ENCODE measurements at regions not wholly inside any gene's neighbourhood (a gene's known extent, or its start where the extent isn't known, plus 50 kb on each side); places are given as distances from the start of the nearest gene placed in this dataset.

GRCh38 chr2:19783935-19784334 is 117.8 kb downstream of the TTC32 start:
- DNase-seq: no peak
- 87% methylated on average over 2 of the region's 2 CpGs for WGBS
- Histone ChIP-seq H3K9me3 (ENCODE audit: control insufficient read depth, low read length) (no peaks in the 10 kb centered on the region), H3K27me3 (ENCODE audit: control insufficient read depth, insufficient read depth) (no peaks in the 10 kb centered on the region), H3K4me3 (ENCODE audit: low read length) (no peak overlapping the region), H3K27ac (ENCODE audit: low read length) (no peak overlapping the region), H3K4me1 (ENCODE audit: control insufficient read depth, insufficient read depth, low read length) (no peaks in the 10 kb centered on the region)
- ATAC-seq: no peak
- intact Hi-C loops (cut with DNase I): no loop called here

DNA sequence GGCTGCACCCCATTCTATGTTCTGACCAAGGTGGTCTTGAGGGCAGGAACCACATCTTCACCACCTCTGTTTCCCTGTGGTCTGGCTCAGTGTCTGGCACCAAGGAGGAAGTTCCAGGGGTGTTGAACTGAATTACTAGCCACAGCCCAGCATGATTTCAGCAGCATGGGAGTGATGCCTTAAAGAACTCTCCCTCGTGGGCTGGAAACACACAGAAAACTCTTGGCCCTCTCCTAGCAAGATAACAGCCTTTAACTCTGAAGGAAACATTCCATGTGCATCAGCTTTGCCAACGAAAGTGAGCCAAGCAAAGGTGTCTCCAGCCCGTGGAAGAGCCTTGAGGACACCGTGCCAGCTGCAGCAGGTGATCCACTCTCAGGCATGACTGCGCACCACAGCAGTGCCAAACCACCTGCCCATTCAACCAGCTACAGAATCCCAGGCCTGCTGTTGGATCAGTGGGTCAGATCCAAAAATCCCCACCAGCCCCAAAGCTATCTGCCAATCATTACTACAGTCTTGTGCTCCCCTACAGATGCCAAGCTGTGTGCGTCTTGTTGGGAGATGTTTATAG is 124.8 kb downstream of the TTC32 start:
- Histone ChIP-seq H3K4me3 (ENCODE audit: low read length) (no peak overlapping the region), H3K27ac (ENCODE audit: low read length) (no peak overlapping the region), H3K27me3 (ENCODE audit: control insufficient read depth, insufficient read depth) (no peaks in the 10 kb centered on the region), H3K9me3 (ENCODE audit: control insufficient read depth, low read length) (no peaks in the 10 kb centered on the region), H3K4me1 (ENCODE audit: control insufficient read depth, insufficient read depth, low read length) (peaks cover 4% of the 10 kb centered on the region)
- DNase-seq: peak in 1 of 3 donors; percentile 50
- ATAC-seq: peak in 1 of 2 donors; percentile 62
- intact Hi-C loops (cut with DNase I): no loop called here
- 48% methylated on average over 6 of the region's 6 CpGs for WGBS

DNA sequence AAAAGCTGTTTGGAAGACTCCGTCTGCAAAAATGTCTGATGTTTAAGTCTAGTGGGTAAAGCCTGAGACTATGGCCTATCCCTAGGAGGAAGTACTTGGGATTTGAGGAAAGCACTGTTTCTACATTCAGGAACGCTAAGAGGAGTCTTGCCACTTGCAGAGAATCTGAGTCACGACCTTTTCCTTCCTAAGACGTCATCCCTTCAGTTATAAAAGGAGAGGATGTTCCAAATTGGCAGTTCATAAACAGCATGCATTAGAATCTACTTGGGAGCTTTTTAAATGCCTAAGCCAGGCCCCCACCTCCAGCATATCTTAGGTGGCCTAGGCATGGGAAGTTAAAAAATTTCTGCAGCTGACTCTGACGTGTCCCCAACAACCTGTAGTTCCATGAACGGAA is 125.9 kb downstream of the TTC32 start:
- ATAC-seq: peak in 1 of 2 donors; percentile 56
- intact Hi-C loops (cut with DNase I): no loop called here

DNA sequence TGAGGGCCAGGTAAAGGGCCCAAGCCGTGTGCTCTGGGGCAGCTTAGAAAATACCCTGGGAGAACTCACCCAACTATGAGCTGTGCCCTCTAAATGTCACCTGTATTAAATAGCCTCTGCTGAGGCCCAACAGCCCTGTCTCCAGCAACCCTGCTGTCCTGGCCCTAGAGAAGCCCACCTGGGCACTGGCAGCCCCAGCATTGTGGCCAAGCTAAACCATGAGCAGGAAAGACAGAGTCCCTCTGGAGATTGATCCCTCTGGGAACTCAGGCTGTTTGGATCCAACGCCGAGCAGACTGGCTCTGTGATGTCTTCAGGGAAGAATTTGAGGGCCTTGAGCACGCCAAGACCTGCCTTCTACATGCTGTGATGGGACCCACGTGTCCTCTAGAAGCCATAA is 126.5 kb downstream of the TTC32 start:
- intact Hi-C loops (cut with DNase I): no loop called here
- Histone ChIP-seq H3K4me1 (ENCODE audit: control insufficient read depth, insufficient read depth, low read length) (peaks cover 4% of the 10 kb centered on the region), H3K4me3 (ENCODE audit: low read length) (no peak overlapping the region), H3K27me3 (ENCODE audit: control insufficient read depth, insufficient read depth) (no peaks in the 10 kb centered on the region), H3K27ac (ENCODE audit: low read length) (no peak overlapping the region), H3K9me3 (ENCODE audit: control insufficient read depth, low read length) (no peaks in the 10 kb centered on the region)
- peak in 1 of 3 donors; percentile 49 for DNase-seq
- 69% methylated on average over 5 of the region's 5 CpGs for WGBS
- ATAC-seq: no peak

More for the DNA sequence above, 125.9 kb downstream of the TTC32 start:
- no peak for DNase-seq
- H3K9me3 ChIP-seq (ENCODE audit: control insufficient read depth, low read length): no peaks in the 10 kb centered on the region
- peaks cover 4% of the 10 kb centered on the region for H3K4me1 ChIP-seq (ENCODE audit: control insufficient read depth, insufficient read depth, low read length)
- no peak overlapping the region for H3K4me3 ChIP-seq (ENCODE audit: low read length)
- no peak overlapping the region for H3K27ac ChIP-seq (ENCODE audit: low read length)
- H3K27me3 ChIP-seq (ENCODE audit: control insufficient read depth, insufficient read depth): no peaks in the 10 kb centered on the region
- WGBS: 60% methylated on average over 6 of the region's 6 CpGs

DNA sequence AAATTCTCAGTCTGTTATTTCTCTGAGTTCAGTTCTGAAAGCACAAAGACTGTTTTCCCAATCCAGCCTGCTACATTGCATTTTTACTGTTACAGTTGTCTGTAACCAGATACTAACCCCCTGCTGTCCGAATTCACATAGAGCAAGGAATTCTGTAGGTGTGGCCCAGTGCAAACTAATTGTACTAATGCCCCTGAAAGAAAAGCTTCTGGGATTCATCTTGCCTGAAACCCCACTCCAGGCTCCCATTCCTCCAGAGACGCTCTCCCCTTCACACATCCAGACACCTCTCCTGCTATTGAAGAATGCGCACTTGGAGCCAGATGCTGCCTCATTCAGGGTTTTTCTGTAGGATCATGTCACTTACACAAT is 127.0 kb downstream of the TTC32 start:
- 83% methylated on average over 3 of the region's 3 CpGs for WGBS
- no peaks in the 10 kb centered on the region for H3K9me3 ChIP-seq (ENCODE audit: control insufficient read depth, low read length)
- no peaks in the 10 kb centered on the region for H3K27me3 ChIP-seq (ENCODE audit: control insufficient read depth, insufficient read depth)
- intact Hi-C loops (cut with DNase I): no loop called here
- DNase-seq (no peak), ATAC-seq (no peak)
- H3K4me1 ChIP-seq (ENCODE audit: control insufficient read depth, insufficient read depth, low read length): peaks cover 4% of the 10 kb centered on the region
- no peak overlapping the region for H3K27ac ChIP-seq (ENCODE audit: low read length)
- no peak overlapping the region for H3K4me3 ChIP-seq (ENCODE audit: low read length)

GRCh38 chr2:19772981-19773380 is 128.8 kb downstream of the TTC32 start:
- no peaks in the 10 kb centered on the region for H3K9me3 ChIP-seq (ENCODE audit: control insufficient read depth, low read length)
- H3K4me3 ChIP-seq (ENCODE audit: low read length): no peak overlapping the region
- intact Hi-C loops (cut with DNase I): no loop called here
- H3K27me3 ChIP-seq (ENCODE audit: control insufficient read depth, insufficient read depth): no peaks in the 10 kb centered on the region
- H3K4me1 ChIP-seq (ENCODE audit: control insufficient read depth, insufficient read depth, low read length): peaks cover 4% of the 10 kb centered on the region
- ATAC-seq: no peak
- WGBS: 78% methylated on average over 4 of the region's 4 CpGs
- no peak overlapping the region for H3K27ac ChIP-seq (ENCODE audit: low read length)
- no peak for DNase-seq

- Histone ChIP-seq H3K4me3 (ENCODE audit: low read length) (no peak overlapping the region), H3K4me1 (ENCODE audit: control insufficient read depth, insufficient read depth, low read length) (peaks cover 4% of the 10 kb centered on the region), H3K9me3 (ENCODE audit: control insufficient read depth, low read length) (no peaks in the 10 kb centered on the region), H3K27me3 (ENCODE audit: control insufficient read depth, insufficient read depth) (no peaks in the 10 kb centered on the region), H3K27ac (ENCODE audit: low read length) (no peak overlapping the region)
- intact Hi-C loops (cut with DNase I): no loop called here
- ATAC-seq (no peak), DNase-seq (no peak)
Measured at GRCh38 chr2:19769513-19769912, 132.3 kb downstream of the TTC32 start.

GRCh38 chr2:19767899-19768298 is 133.9 kb downstream of the TTC32 start:
- DNase-seq (no peak), ATAC-seq (no peak)
- no peaks in the 10 kb centered on the region for H3K9me3 ChIP-seq (ENCODE audit: control insufficient read depth, low read length)
- H3K27me3 ChIP-seq (ENCODE audit: control insufficient read depth, insufficient read depth): no peaks in the 10 kb centered on the region
- H3K4me3 ChIP-seq (ENCODE audit: low read length): no peak overlapping the region
- intact Hi-C loops (cut with DNase I): no loop called here
- 97% methylated on average over 1 of the region's 1 CpG for WGBS
- no peaks in the 10 kb centered on the region for H3K4me1 ChIP-seq (ENCODE audit: control insufficient read depth, insufficient read depth, low read length)
- H3K27ac ChIP-seq (ENCODE audit: low read length): no peak overlapping the region

GRCh38 chr2:19764998-19765397 is 136.8 kb downstream of the TTC32 start:
- Histone ChIP-seq H3K9me3 (ENCODE audit: control insufficient read depth, low read length) (no peaks in the 10 kb centered on the region), H3K27me3 (ENCODE audit: control insufficient read depth, insufficient read depth) (no peaks in the 10 kb centered on the region), H3K4me1 (ENCODE audit: control insufficient read depth, insufficient read depth, low read length) (no peaks in the 10 kb centered on the region), H3K27ac (ENCODE audit: low read length) (no peak overlapping the region), H3K4me3 (ENCODE audit: low read length) (no peak overlapping the region)
- intact Hi-C loops (cut with DNase I): no loop called here
- no peak for ATAC-seq
- WGBS: 86% methylated on average over 6 of the region's 6 CpGs
- no peak for DNase-seq

DNA sequence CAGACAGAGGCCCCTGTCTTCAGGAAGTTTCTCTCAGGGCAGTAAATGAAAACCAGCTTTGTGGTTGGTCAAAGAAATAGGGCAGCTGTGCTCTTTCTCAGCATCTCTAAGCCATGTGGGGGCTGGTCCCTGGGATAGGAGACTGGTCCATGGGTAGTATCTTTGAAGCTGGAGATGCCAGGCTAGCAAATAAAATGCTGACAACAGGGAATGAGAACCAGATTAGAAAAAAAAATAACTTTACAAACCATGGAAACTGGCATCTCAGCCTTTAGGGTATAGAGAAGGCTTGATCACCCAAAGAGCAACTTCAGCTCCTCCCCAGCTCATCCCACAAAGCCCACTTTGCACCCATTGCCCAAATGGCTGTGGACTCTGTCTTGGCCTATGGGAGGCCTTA is 138.1 kb downstream of the TTC32 start:
- ATAC-seq: no peak
- Histone ChIP-seq H3K9me3 (ENCODE audit: control insufficient read depth, low read length) (no peaks in the 10 kb centered on the region), H3K4me1 (ENCODE audit: control insufficient read depth, insufficient read depth, low read length) (no peaks in the 10 kb centered on the region), H3K27me3 (ENCODE audit: control insufficient read depth, insufficient read depth) (no peaks in the 10 kb centered on the region), H3K4me3 (ENCODE audit: low read length) (no peak overlapping the region), H3K27ac (ENCODE audit: low read length) (no peak overlapping the region)
- no peak for DNase-seq
- intact Hi-C loops (cut with DNase I): no loop called here

GRCh38 chr2:19762959-19763605 is 138.7 kb downstream of the TTC32 start:
- Histone ChIP-seq H3K9me3 (ENCODE audit: control insufficient read depth, low read length) (no peaks in the 10 kb centered on the region), H3K4me1 (ENCODE audit: control insufficient read depth, insufficient read depth, low read length) (no peaks in the 10 kb centered on the region), H3K27ac (ENCODE audit: low read length) (no peak overlapping the region), H3K4me3 (ENCODE audit: low read length) (no peak overlapping the region), H3K27me3 (ENCODE audit: control insufficient read depth, insufficient read depth) (no peaks in the 10 kb centered on the region)
- intact Hi-C loops (cut with DNase I): no loop called here
- WGBS: 69% methylated on average over 1 of the region's 1 CpG
- ATAC-seq (no peak), DNase-seq (no peak)

- Histone ChIP-seq H3K9me3 (ENCODE audit: control insufficient read depth, low read length) (no peaks in the 10 kb centered on the region), H3K4me3 (ENCODE audit: low read length) (no peak overlapping the region), H3K27me3 (ENCODE audit: control insufficient read depth, insufficient read depth) (no peaks in the 10 kb centered on the region), H3K27ac (ENCODE audit: low read length) (no peak overlapping the region), H3K4me1 (ENCODE audit: control insufficient read depth, insufficient read depth, low read length) (no peaks in the 10 kb centered on the region)
- intact Hi-C loops (cut with DNase I): no loop called here
- 99% methylated on average over 1 of the region's 1 CpG for WGBS
- DNase-seq (no peak), ATAC-seq (no peak)
Measured at GRCh38 chr2:19762142-19762541, 139.6 kb downstream of the TTC32 start.

Measured in right cardiac atrium (tissue), 5 donors.